ENCODE measurements at regions not wholly inside any gene's neighbourhood (a gene's known extent, or its start where the extent isn't known, plus 50 kb on each side); places are given as distances from the start of the nearest gene placed in this dataset.

- Histone ChIP-seq H3K4me3 (replicated peaks in 1 of 3; ENCODE audit: insufficient read depth in 1 of 3, low read depth in 1 of 3, low read length in 3 of 3) (no peak overlapping the region), H3K79me2 (ENCODE audit: control insufficient read depth, insufficient read depth, low read length) (no peaks in the 10 kb centered on the region), H3K9ac (replicated peaks; ENCODE audit: extremely low read depth, insufficient read depth, low read length) (no peak overlapping the region), H4K20me1 (replicated peaks; ENCODE audit: control insufficient read depth, extremely low read depth, insufficient read depth, low read length) (no peaks in the 10 kb centered on the region), H3K4me2 (ENCODE audit: insufficient read depth, low read length) (no peak overlapping the region), H3K27me3 (ENCODE audit: control insufficient read depth in 2 of 2, insufficient read depth in 2 of 2, low read length in 2 of 2) (no peaks in the 10 kb centered on the region), H2AFZ (ENCODE audit: low read depth, low read length) (no peak overlapping the region), H3K9me3 (replicated peaks; ENCODE audit: control insufficient read depth, insufficient read depth, low read length) (no peaks in the 10 kb centered on the region), H3K9me1 (replicated peaks; ENCODE audit: control insufficient read depth, extremely low read depth, insufficient read depth, low read length) (no peaks in the 10 kb centered on the region), H3K27ac (ENCODE audit: insufficient read depth, low read depth, low read length) (no peak overlapping the region), H3K36me3 (ENCODE audit: control insufficient read depth in 2 of 2, extremely low read depth in 1 of 2, insufficient read depth in 2 of 2, low read length in 2 of 2) (no peaks in the 10 kb centered on the region), H3K4me1 (ENCODE audit: control insufficient read depth, extremely low read depth, insufficient read depth, low read length) (no peaks in the 10 kb centered on the region)
- TF ChIP-seq MAX (IDR thresholded peaks at IDR 0.05; ENCODE audit: insufficient read depth, insufficient read length) (no peak), JUN (IDR thresholded peaks at IDR 0.05; ENCODE audit: borderline replicate concordance, insufficient read depth, insufficient read length, low read depth) (no peak), CTCF (IDR thresholded peaks at IDR 0.05; ENCODE audit: extremely low read depth in 1 of 2, insufficient read depth in 1 of 2, low read depth in 1 of 2, low read length in 2 of 2) (no peak), EZH2 (IDR thresholded peaks at IDR 0.05; ENCODE audit: borderline replicate concordance, low read depth, low read length, severe bottlenecking) (no peak), MYC (IDR thresholded peaks at IDR 0.05; ENCODE audit: low read depth, low read length) (no peak), POLR2AphosphoS5 (IDR thresholded peaks at IDR 0.05; ENCODE audit: insufficient read depth, low read depth, low read length) (no peak), GATA2 (IDR thresholded peaks at IDR 0.05; ENCODE audit: insufficient read depth, insufficient read length, low read depth, low read length) (no peak), POLR2A (IDR thresholded peaks at IDR 0.05; ENCODE audit: low read depth, low read length) (no peak), FOS (IDR thresholded peaks at IDR 0.05; ENCODE audit: borderline replicate concordance, insufficient read depth, low read length) (no peak)
- DNase-seq (ENCODE audit: low read depth, low spot score) (no peak), FAIRE-seq (no peak)
- ChIA-PET CTCF (no interaction called here), POLR2A (interaction anchor here (0.7 kb wide), 1 partner anchor 284 kb away, joined by 4 read pairs; no protein-coding TSS in a partner anchor)
- no TSS peak for BruUV-seq (replicated peaks)
- intact Hi-C loops (cut with micrococcal nuclease) (no loop called here), dilution Hi-C loops (cut with MboI; ENCODE audit: extremely low pct_ligation_motif_present, low sequenced_read_pairs) (no loop called here)
Measured at GRCh38 chr4:125681240-125681639, 366.5 kb downstream of the FAT4 start.
